ENCODE measurements at regions not wholly inside any gene's neighbourhood (a gene's known extent, or its start where the extent isn't known, plus 50 kb on each side); places are given as distances from the start of the nearest gene placed in this dataset.

DNA sequence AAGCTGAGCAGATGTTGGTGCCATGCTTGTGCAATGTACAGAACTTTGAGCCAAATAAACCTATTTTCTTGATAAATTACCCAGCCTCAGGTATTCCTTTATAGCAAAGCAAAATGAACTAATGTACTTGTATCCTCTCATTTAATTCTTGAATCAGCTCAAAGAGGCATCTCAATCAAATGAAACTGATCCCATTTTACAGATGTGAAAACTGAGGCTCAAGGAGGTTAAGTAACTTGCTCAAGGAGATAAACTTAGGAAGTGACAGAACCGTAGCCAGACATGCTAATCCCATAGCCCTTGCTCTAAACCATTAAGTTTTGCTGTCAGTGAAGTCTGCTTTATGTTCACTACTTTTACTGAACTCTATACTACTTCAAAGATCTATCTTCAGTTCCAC lies 467.0 kb upstream of the UBE2E3 start:
- no peak overlapping the region for H3K27ac Mint-ChIP-seq
- no peak overlapping the region for H3K4me3 Mint-ChIP-seq
- no peaks in the 10 kb centered on the region for H3K36me3 Mint-ChIP-seq (ENCODE audit: low read depth)
- H3K9me3 Mint-ChIP-seq, result no peaks in the 10 kb centered on the region
- H3K27me3 Mint-ChIP-seq, result no peaks in the 10 kb centered on the region
- intact Hi-C loops (cut with micrococcal nuclease), result no loop called here
- H3K4me1 Mint-ChIP-seq (ENCODE audit: low read depth), result peaks cover 5% of the 10 kb centered on the region

DNA sequence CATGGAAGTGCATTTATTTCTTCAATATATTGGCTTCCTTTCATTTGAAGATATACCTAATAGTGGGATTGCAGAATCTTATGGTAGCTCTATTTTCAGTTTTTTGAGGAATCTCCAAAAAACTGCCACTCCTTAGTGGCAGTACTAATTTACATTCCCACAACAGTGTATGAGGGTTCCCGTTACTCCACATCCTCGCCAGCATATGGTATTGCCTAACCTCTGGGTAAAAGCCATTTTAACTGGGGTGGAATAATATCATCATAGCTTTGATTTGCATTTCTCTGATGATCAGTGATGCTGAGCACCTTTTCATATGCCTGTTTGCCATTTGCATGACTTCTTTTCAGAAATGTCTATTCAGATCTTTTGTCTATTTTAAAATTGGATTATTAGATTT lies 471.9 kb upstream of the UBE2E3 start:
- H3K36me3 Mint-ChIP-seq (ENCODE audit: low read depth), result no peaks in the 10 kb centered on the region
- H3K27ac Mint-ChIP-seq, result no peak overlapping the region
- no peaks in the 10 kb centered on the region for H3K27me3 Mint-ChIP-seq
- intact Hi-C loops (cut with micrococcal nuclease), result no loop called here
- H3K4me1 Mint-ChIP-seq (ENCODE audit: low read depth), result no peaks in the 10 kb centered on the region
- no peak overlapping the region for H3K4me3 Mint-ChIP-seq
- no peaks in the 10 kb centered on the region for H3K9me3 Mint-ChIP-seq

DNA sequence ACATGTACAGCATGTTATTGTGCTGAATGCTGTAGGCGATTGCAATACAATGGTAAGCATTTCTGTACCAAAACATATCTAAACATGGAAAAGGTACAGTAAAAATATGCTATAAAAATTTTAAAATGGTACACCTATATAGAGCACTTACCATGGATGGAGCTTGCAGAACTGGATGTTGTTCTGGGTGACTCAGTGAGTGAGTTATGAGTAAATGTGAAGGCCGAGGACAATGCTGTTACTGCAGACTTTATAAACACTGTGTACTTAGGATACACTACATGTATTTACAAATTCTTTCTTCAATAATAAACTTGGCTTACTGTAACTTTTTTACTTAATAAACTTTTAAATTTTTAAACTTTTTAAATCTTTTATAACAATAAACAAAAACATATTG lies 473.4 kb upstream of the UBE2E3 start:
- no peaks in the 10 kb centered on the region for H3K36me3 Mint-ChIP-seq (ENCODE audit: low read depth)
- no peak overlapping the region for H3K27ac Mint-ChIP-seq
- intact Hi-C loops (cut with micrococcal nuclease), result no loop called here
- no peaks in the 10 kb centered on the region for H3K9me3 Mint-ChIP-seq
- no peaks in the 10 kb centered on the region for H3K4me1 Mint-ChIP-seq (ENCODE audit: low read depth)
- no peaks in the 10 kb centered on the region for H3K27me3 Mint-ChIP-seq
- no peak overlapping the region for H3K4me3 Mint-ChIP-seq

DNA sequence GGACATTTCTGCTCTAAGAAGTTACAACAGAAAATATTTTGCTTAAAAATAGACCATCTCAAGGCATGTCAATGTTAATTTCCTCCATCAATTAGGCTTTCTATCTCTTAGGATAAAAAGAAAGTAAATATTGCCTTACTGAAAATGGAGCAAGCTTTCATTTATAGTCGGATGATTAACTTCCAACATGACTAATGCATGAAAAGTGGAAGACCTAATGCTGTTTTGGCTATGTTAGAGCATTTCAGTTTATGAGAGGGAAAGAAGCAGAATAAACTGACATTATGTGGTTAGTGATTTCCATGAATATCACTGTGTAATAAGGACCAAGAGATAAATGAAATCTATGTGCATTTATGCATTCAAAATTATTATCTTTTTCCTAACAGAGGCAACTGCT lies 475.2 kb upstream of the UBE2E3 start:
- intact Hi-C loops (cut with micrococcal nuclease), result no loop called here
- H3K36me3 Mint-ChIP-seq (ENCODE audit: low read depth), result no peaks in the 10 kb centered on the region
- H3K27ac Mint-ChIP-seq, result no peak overlapping the region
- H3K9me3 Mint-ChIP-seq, result no peaks in the 10 kb centered on the region
- H3K4me3 Mint-ChIP-seq, result no peak overlapping the region
- H3K27me3 Mint-ChIP-seq, result no peaks in the 10 kb centered on the region
- H3K4me1 Mint-ChIP-seq (ENCODE audit: low read depth), result no peaks in the 10 kb centered on the region

DNA sequence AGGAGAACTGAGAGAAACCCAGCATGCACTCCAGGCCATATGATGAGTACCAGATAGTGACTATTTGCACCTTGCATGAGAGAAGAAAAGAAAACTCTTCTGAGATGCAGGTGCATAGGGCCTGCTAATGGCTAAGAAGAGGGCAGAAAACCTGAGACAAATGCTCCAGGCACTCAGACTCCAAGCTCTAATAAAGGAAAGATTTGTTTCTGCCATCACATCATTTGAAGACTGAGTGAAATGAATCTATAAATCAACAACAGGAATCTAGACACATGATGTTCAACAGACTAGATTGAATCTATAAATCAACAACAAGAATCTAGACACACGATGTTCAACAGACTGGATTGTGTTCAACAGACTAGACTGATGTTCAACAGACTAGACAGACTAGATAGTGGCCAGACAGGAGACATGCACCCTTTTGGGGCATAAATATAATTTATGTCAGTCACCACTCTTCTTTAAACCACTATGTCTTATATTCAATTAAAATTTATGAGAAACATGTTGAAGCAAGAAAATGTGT lies 482.7 kb upstream of the UBE2E3 start:
- Mint-ChIP-seq H3K4me3 (no peak overlapping the region), H3K27ac (no peak overlapping the region), H3K9me3 (peaks cover 24% of the 10 kb centered on the region), H3K36me3 (ENCODE audit: low read depth) (no peaks in the 10 kb centered on the region), H3K27me3 (no peaks in the 10 kb centered on the region), H3K4me1 (ENCODE audit: low read depth) (no peaks in the 10 kb centered on the region)
- intact Hi-C loops (cut with micrococcal nuclease), result no loop called here

DNA sequence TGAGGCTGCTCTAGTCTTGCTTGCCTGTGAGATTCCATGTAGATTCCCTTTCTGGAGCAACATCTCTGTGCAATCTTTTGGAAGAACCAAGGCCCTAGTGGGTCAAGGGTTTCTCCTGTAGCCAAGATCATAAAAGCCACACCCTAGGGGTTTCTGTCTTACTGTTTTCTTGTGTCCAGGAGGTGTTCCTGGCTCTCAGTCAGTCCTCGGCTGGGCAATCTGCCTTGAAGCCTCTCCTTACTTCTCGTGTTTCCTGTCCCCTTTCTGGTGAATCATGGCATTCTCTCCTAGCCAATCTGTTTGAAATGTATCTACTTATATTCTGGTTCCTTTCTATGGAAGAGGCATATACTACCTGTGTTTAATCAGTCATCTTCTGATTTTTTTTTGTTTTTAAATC lies 484.8 kb upstream of the UBE2E3 start:
- Mint-ChIP-seq H3K27me3 (no peaks in the 10 kb centered on the region), H3K9me3 (peaks cover 36% of the 10 kb centered on the region), H3K27ac (no peak overlapping the region), H3K4me1 (ENCODE audit: low read depth) (no peaks in the 10 kb centered on the region), H3K36me3 (ENCODE audit: low read depth) (no peaks in the 10 kb centered on the region), H3K4me3 (no peak overlapping the region)
- intact Hi-C loops (cut with micrococcal nuclease), result no loop called here

DNA sequence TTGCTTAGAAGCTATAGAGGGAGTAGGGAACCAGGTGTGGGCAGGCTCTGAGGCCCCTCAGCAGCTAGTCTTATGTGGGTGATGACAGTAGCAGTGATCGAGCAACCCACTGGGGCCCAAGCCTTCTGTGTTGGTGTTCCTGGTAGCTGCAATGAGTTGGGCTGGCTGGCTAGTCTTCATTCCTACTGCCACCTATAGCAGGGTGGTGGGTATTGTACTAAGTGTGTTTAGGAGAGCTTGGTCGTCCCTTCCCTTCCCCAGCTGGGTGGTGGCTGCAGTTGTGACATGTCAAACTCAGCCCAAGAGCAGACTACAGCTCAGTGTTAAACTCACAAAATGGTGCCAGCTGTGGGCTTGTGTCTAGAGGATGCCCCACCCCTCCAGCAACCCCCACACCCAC lies 486.1 kb upstream of the UBE2E3 start:
- no peak overlapping the region for H3K27ac Mint-ChIP-seq
- H3K36me3 Mint-ChIP-seq (ENCODE audit: low read depth), result no peaks in the 10 kb centered on the region
- H3K9me3 Mint-ChIP-seq, result peaks cover 43% of the 10 kb centered on the region
- no peaks in the 10 kb centered on the region for H3K27me3 Mint-ChIP-seq
- no peak overlapping the region for H3K4me3 Mint-ChIP-seq
- intact Hi-C loops (cut with micrococcal nuclease), result no loop called here
- H3K4me1 Mint-ChIP-seq (ENCODE audit: low read depth), result no peaks in the 10 kb centered on the region

DNA sequence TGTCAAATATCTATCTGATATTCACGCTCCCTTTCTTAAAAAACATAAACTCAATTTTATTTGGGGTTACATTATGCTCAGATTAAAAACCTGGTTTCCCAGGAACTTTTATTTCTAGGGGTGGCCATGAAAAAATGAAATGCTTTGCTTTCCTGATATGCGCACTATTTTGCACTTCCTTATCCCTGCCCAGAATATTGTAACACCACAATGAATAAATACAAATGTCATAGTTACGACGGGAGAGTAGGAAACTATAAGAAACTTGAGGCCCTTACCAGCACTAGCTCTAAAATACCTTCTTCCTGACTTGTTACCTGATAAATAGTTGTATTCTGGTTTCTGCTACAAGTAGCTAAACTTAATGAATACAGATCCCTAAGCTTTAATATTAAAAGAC lies 475.6 kb upstream of the CWC22 start:
- intact Hi-C loops (cut with micrococcal nuclease), result no loop called here
- H3K27me3 Mint-ChIP-seq, result no peaks in the 10 kb centered on the region
- no peak overlapping the region for H3K27ac Mint-ChIP-seq
- H3K36me3 Mint-ChIP-seq (ENCODE audit: low read depth), result no peaks in the 10 kb centered on the region
- H3K4me3 Mint-ChIP-seq, result no peak overlapping the region
- H3K9me3 Mint-ChIP-seq, result no peaks in the 10 kb centered on the region
- H3K4me1 Mint-ChIP-seq (ENCODE audit: low read depth), result no peaks in the 10 kb centered on the region

DNA sequence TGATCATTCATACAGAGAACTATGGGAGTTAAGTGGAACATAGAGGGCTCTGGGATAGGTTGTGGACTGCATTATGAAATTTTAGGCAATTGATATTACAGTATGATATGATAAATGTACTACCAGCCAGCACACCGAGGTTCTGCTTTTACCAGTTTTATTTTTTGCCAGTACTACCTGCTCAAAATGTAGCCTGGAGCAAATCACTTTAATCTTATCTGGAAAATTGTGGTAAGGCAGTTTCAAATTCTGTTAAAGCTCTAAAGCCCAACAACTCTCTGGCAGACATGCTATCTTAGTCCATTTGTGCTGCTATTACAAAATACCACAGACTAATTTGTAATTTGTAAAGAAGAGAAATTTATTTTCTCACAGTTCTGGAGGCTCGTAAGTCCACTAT lies 474.9 kb upstream of the CWC22 start:
- Mint-ChIP-seq H3K36me3 (ENCODE audit: low read depth) (no peaks in the 10 kb centered on the region), H3K9me3 (no peaks in the 10 kb centered on the region), H3K27me3 (no peaks in the 10 kb centered on the region), H3K4me1 (ENCODE audit: low read depth) (no peaks in the 10 kb centered on the region), H3K4me3 (no peak overlapping the region), H3K27ac (no peak overlapping the region)
- intact Hi-C loops (cut with micrococcal nuclease), result no loop called here

DNA sequence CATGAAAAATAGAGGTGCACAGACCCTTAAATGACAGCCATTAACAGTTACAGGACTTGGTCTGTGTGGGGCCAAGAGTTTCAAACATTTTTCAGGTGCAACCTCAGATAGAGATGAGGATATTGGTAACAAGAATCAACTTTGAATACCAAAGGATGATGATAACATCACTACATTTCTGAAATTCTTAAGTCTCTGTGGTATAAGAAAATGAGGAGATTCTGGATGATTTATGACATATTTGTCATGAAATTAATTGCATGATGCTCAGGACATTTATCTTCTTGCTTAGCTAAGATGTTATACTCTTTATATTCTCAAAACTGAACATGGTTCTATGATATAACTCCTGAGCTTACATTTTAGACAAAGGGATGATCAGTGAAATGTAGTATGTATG lies 471.8 kb upstream of the CWC22 start:
- Mint-ChIP-seq H3K27ac (no peak overlapping the region), H3K4me3 (no peak overlapping the region), H3K4me1 (ENCODE audit: low read depth) (no peaks in the 10 kb centered on the region), H3K27me3 (no peaks in the 10 kb centered on the region), H3K36me3 (ENCODE audit: low read depth) (no peaks in the 10 kb centered on the region), H3K9me3 (no peaks in the 10 kb centered on the region)
- intact Hi-C loops (cut with micrococcal nuclease), result no loop called here

DNA sequence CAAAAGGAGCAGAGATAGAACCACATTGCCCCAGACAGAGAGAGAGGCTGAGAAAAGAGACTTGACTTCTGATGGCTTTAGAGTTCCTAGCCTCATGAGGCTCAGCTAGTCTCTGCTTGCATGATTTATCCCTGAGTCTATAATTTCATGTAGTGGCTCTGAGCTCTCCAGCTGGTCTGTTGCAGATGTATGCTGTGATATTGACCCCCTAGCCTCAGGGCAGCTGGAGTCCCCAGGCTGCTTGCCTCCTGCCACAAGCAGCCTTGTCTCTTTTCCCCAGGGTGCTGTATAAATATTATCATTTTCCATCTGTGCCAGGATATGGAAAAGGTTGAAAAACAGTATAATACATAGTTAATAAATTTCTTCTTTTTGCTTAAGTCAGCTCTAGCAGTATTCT lies 467.6 kb upstream of the CWC22 start:
- no peaks in the 10 kb centered on the region for H3K4me1 Mint-ChIP-seq (ENCODE audit: low read depth)
- no peaks in the 10 kb centered on the region for H3K36me3 Mint-ChIP-seq (ENCODE audit: low read depth)
- no peak overlapping the region for H3K27ac Mint-ChIP-seq
- no peaks in the 10 kb centered on the region for H3K27me3 Mint-ChIP-seq
- no peaks in the 10 kb centered on the region for H3K9me3 Mint-ChIP-seq
- no peak overlapping the region for H3K4me3 Mint-ChIP-seq
- intact Hi-C loops (cut with micrococcal nuclease), result no loop called here

DNA sequence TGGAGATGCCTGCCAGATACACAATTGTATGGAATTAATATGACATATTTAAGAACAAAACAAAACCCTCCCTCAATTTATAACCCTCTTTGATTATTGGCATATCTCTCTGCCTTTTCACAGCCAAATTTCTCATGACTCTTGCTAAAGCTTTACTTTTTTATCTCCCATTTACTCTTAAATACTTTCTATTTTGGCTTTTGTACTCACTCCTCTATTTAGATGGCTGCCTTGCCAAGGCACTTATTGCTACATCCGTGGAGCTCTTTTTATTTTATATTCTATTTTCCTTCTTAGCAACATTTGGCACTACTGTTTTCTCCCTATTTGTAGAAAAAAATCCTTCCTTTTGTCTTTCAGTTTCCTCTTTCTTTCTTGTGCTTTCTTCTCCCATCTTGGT lies 466.4 kb upstream of the CWC22 start:
- intact Hi-C loops (cut with micrococcal nuclease), result no loop called here
- Mint-ChIP-seq H3K27me3 (no peaks in the 10 kb centered on the region), H3K4me1 (ENCODE audit: low read depth) (no peaks in the 10 kb centered on the region), H3K4me3 (no peak overlapping the region), H3K9me3 (no peaks in the 10 kb centered on the region), H3K36me3 (ENCODE audit: low read depth) (no peaks in the 10 kb centered on the region), H3K27ac (no peak overlapping the region)

DNA sequence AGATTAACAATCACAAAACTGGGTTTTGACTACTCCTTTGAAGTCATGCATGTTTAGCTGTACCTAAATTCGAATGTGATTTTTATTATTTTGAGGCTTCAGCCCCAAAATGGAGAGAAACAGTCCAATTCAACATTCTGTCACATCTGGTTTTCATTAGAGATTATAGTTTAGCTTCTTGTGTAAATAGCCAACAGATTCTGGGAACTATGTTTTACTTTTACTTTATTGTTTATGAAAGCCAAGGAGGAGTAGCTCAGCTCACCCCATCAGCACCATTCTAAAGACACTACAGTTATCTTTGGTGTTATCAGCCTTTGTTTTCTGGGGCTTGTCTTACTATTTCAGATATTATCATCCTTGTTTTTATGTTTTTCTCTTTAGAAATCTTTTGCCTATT lies 465.0 kb upstream of the CWC22 start:
- no peaks in the 10 kb centered on the region for H3K36me3 Mint-ChIP-seq (ENCODE audit: low read depth)
- no peaks in the 10 kb centered on the region for H3K9me3 Mint-ChIP-seq
- intact Hi-C loops (cut with micrococcal nuclease), result no loop called here
- no peaks in the 10 kb centered on the region for H3K4me1 Mint-ChIP-seq (ENCODE audit: low read depth)
- H3K27ac Mint-ChIP-seq, result no peak overlapping the region
- H3K27me3 Mint-ChIP-seq, result no peaks in the 10 kb centered on the region
- H3K4me3 Mint-ChIP-seq, result no peak overlapping the region

DNA sequence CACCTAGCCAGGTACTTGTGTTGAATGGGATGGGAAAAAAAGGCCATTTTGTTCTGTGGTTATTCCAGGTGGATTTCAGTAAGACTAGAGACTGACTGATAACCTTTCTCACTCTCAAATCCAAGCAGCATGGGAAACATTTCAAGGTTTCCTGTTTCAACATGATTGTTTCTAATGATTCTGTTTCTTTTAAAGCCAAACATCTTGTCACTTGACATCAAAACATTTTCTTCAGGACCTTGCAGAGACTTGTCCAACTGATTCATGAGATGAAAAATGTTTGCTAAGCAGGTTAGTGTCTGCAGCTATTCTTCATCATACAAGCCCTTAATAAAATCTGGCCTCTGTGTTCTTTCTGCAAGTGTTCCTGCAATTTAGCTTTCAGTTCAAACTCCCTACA lies 456.5 kb upstream of the CWC22 start:
- Mint-ChIP-seq H3K4me3 (no peak overlapping the region), H3K9me3 (no peaks in the 10 kb centered on the region), H3K27me3 (no peaks in the 10 kb centered on the region), H3K4me1 (ENCODE audit: low read depth) (no peaks in the 10 kb centered on the region), H3K27ac (no peak overlapping the region), H3K36me3 (ENCODE audit: low read depth) (no peaks in the 10 kb centered on the region)
- intact Hi-C loops (cut with micrococcal nuclease), result no loop called here

DNA sequence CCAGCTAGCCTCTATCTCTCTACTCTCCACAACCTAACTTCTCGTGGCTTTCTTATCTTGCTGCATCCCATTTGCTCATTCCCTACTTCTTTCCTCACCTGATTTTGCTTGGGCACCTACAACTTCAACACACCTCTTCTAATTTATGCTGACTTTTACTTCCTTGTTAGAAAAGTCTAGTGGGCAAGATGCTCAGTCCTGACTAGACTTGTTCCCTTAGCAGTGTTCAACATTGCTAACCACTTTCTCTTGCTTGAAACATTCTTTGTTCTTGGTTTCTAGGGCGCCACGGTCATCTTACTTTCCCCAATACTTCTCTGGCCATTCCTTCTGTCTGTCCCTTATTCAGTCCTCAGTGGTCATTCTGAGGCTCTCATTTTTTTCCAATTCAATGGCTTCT lies 454.7 kb upstream of the CWC22 start:
- intact Hi-C loops (cut with micrococcal nuclease), result no loop called here
- no peaks in the 10 kb centered on the region for H3K4me1 Mint-ChIP-seq (ENCODE audit: low read depth)
- H3K4me3 Mint-ChIP-seq, result no peak overlapping the region
- no peaks in the 10 kb centered on the region for H3K36me3 Mint-ChIP-seq (ENCODE audit: low read depth)
- H3K9me3 Mint-ChIP-seq, result no peaks in the 10 kb centered on the region
- no peaks in the 10 kb centered on the region for H3K27me3 Mint-ChIP-seq
- H3K27ac Mint-ChIP-seq, result no peak overlapping the region

DNA sequence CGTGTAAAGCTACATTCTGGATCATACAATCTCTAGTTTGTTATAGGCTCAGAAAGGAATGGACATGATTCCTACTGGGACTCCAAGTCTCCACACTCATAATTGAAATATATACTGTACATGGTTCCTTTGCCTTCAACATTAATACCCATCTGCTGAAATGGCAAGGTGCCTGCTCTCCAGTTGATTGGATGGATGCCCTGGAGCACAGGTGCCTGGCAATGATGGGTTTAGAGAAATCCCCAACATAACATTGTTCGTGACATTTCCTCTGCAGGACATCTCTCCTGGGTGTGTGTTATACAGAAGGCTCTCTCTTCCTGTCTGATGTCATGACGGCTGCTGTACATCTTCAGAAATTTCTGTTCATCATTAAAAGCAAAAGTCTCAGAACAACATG lies 449.7 kb upstream of the CWC22 start:
- Mint-ChIP-seq H3K4me1 (ENCODE audit: low read depth) (no peaks in the 10 kb centered on the region), H3K9me3 (no peaks in the 10 kb centered on the region), H3K4me3 (no peak overlapping the region), H3K27ac (no peak overlapping the region), H3K27me3 (no peaks in the 10 kb centered on the region), H3K36me3 (ENCODE audit: low read depth) (no peaks in the 10 kb centered on the region)
- intact Hi-C loops (cut with micrococcal nuclease), result no loop called here

All from dendritic cell treated with granulocyte-macrophage colony-stimulating factor and Interleukin-4, amounts not matched to agents 40 ng/mL and 50 ng/mL, for 4 days (primary cell).